Amygdala (tissue), 56 donors: ENCODE measurements at regions not wholly inside any gene's neighbourhood (a gene's known extent, or its start where the extent isn't known, plus 50 kb on each side); places are given as distances from the start of the nearest gene placed in this dataset.

Experiments
- DNase-seq, 56 donors: peaks; one replicate each; lab custom pipeline; 2025; lab: John Stamatoyannopoulos, UW

GRCh38 chr1:5580926-5581325 is 411.3 kb downstream of the NPHP4 start:
- no peak for DNase-seq

DNA sequence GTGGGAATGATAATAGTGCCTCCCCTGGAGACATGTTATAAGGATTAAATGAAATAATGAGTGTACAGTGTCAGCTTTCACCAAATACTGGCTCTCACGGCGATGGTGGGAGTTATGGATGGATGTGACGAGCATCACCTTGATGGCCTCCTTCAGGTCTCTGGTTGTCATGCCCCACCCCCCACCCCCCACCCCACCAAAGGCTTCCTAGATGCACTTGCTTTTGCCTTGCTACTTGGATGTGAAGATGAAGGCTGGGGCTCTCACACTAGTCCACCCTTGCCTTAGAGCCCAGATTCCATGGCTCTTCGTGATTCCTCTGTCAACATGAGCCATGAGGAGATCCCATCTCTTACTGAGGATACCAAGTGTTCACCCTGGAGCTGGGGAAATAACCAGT is 412.3 kb downstream of the NPHP4 start:
- no peak for DNase-seq

GRCh38 chr1:5578690-5579089 is 413.5 kb downstream of the NPHP4 start:
- no peak for DNase-seq

DNA sequence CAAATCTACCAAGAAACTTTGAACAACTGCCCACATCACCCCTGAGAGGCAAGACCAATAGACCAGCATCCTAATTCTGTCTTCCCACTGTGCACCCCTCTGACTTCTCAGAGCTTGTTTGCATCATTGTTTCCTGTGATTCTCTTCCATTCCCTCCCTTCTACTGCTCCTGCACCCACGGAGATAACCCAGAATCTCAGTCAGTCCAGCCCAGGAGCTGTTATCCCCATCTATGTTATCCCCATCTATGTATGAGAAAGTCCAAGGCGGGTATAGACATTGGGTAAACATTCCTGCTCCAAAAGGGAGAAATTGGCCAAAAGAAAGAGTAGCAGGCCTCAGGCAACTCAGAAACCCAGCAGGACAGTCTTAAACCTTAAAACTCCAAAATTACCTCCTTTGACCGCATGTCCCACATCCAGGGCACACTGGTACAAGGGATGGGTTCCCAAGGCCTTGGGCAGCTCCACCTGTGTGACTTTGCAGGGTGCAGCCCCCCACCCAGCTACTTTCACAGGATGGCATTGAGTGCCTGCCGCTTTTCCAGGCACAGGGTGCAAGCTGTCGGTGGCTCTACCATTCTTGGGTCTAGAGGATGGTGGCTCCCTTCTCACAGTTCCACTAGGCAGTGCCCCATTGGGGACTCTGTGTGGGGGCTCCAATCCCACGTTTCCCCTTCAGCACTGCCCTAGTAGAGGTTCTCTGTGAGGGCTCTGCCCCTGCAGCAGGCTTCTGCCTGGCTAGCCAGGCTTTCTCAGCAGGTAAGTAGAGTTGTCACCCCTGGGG is 414.8 kb downstream of the NPHP4 start:
- DNase-seq: no peak

DNA sequence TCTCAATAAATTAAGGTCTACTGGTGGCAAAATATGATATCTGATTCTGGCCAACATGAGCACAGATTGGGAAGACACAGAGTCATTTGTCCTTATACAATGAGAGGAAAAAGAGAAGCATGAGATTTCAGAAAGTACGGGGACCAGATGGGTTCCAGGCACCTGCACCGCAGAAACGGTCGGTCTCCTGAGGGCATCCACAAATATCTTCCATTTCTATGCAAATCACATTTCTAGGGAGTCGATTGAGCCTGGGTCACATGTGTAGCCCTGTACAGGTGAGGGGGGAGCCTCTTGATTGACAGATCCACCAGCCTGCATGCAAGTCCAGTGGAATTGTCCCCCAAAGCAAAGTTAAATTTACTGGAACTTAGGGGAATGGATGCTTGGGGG is 415.6 kb downstream of the NPHP4 start:
- no peak for DNase-seq

GRCh38 chr1:5576011-5576672 is 416.1 kb downstream of the NPHP4 start:
- no peak for DNase-seq

DNA sequence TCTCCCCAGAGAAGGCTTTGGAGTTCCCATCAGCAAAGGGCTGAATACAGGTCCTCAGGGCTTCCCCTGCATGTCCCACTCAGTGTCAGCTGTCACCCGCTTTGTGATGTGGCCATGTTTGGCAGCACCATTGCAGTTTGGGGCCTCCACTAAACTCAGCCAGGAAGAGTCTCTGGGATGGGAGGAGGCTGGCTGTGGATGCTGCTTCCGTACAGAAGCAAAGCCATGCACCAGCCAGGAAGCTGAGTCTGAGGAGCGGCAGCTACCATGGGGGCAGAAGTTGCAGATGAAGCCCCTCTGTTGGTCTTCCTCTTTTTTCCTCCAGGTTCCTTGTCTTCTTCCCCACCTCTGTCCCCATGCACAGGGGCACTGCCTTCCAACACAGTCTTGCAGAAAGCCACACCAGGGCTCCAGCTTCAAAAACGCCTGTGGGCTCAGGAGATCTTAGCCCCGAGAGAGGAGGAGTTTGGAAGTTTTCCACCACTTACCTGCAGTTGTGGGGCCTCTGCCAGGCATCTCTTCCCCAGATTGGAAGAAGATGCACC is 416.8 kb downstream of the NPHP4 start:
- no peak for DNase-seq

GRCh38 chr1:5574641-5575040 is 417.6 kb downstream of the NPHP4 start:
- no peak for DNase-seq

DNA sequence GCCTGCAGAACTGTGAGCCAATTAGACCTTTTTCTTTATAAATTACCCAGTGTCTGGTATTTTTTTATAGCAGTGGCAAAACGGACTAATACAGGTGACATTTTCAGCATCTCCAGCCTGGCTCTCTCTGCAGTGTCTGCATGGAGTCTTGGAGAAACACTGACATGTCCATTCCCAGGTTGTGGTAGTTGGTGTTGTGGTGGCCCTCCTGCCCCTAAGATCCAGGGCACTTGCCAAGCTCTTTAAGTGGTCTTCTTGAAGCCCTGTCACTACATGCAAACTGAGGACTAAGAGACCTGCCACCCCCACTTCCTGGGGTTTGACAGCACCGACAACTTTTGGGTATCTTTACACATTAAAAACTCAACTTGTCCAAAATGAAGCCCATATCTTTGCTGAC is 419.4 kb downstream of the NPHP4 start:
- DNase-seq: no peak

DNA sequence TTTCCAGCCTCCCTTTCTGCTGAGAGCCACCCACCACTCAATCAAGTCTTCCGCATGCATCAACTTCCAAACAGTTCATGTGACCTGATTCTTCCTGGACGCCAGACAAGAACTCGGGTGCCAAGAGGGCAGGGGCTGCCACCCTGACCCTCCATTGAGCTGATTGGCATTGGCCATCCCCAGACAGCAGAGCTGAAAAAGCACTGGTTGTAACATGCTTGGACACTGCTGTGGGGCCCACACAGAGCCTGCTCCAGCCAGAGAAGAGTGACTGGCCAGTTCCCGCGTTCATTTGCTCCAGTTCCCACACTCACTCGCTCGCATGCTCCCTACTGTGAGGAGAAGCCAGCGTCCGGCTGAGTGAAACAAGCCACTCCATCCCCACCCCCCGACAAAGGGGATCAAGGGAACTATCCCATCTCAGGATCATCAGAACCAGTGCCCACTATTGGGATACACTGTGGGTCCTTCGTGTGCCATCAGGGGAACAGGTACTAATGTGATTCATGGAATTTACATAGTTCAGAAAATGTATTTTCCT is 420.3 kb downstream of the NPHP4 start:
- no peak for DNase-seq

DNA sequence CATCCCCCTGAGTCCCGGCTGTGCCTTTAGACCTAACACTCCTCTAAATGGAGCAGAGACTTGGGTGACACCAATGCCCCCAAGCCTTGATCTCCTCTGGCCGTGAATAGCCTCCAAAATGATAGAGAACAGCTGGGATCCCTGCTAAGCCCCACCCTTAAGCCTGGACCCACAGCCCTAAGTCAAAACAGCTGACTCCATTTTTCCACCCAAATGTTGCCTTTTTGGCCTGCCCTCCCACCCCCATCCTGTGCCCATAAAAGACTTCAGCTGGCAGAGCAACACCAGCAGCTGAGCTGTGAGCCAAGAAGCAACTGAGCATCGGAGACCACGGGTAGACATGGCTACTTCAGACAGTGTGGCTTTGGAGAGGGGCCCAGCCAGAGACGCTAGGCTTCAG is 420.8 kb downstream of the NPHP4 start:
- DNase-seq: no peak

GRCh38 chr1:5570931-5571330 is 421.3 kb downstream of the NPHP4 start:
- DNase-seq: no peak

GRCh38 chr1:5568321-5568720 is 423.9 kb downstream of the NPHP4 start:
- DNase-seq: no peak

GRCh38 chr1:5567839-5568238 is 424.4 kb downstream of the NPHP4 start:
- no peak for DNase-seq

DNA sequence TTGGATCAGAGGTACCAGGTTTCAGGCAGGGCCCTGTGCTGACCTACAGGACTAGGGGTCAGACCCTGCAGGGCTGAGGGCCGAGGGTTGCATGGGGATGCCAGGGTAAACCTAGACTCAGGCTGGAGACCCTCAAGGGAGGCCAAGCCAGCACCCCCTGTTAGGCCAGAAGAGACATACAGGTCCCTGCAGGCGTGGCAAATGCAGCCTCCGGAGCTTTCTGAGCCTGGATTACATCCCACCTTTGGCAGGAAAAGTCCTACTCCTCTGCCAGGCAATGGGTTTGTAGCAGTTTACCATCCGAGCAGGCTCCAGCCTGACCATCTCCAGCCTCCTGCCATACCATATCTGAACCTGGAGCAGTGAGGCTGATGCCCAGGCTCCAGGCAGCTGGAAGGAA is 425.3 kb downstream of the NPHP4 start:
- DNase-seq: no peak

- no peak for DNase-seq
These were observed 426.7 kb downstream of the NPHP4 start for GRCh38 chr1:5565281-5566125.

DNA sequence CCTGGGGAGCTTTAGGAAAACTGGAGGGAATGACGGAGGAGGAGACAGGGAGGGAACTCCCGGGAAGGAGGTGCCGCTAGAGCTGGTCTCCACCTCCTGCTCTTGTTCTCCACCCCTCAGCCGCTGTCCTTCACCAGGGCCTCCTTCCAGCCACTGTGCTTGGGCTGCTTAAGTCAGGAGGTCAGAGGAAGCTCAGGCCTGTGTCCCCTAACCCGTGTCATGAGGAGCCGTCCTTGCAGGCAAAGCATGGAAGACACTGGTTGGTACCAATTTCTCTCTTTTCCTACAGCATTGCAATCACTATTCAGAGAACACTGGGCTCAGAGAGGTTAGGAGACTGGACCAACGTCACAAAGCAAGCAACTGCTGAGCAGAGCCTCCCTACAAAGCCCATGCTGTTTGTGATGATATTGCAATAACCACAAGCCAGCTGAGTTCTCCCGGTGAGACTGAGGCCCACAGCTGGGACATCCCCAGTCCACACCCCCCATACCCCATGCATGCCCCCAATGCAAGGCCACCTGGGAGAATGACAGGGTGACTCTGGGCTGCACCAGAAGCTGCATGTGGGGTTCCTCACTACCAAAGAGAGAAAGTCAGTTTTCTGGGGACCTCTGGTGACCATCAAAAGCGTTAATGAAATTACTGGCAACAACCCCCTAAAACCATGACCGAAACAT is 427.5 kb downstream of the NPHP4 start:
- no peak for DNase-seq

GRCh38 chr1:5563861-5564577 is 428.2 kb downstream of the NPHP4 start:
- no peak for DNase-seq

DNA sequence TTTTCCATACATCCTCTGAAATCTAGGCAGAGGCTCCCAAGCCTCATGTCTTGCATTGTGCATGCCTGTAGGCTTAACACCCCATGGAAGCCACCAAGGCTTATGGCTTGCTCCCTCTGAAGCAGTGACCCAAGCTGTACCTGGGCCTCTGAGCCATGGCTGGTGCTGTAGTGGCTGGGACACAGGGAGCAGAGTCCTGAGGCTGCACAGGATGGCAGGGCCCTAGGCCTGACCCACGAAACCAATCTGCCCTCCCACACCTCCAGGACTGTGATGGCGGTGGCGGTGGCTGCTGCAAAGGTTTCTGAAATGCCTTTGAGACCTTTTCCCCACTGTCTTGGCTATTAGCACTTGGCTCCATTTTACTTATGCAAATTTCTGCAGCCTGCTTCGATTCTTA is 429.5 kb downstream of the NPHP4 start:
- DNase-seq: no peak

GRCh38 chr1:5562331-5562730 is 429.9 kb downstream of the NPHP4 start:
- DNase-seq: no peak
